CD4-positive, alpha-beta T cell (primary cell): ENCODE measurements at regions not wholly inside any gene's neighbourhood (a gene's known extent, or its start where the extent isn't known, plus 50 kb on each side); places are given as distances from the start of the nearest gene placed in this dataset.

Experiments used
- ATAC-seq: fragments of 200-7000 bp; cut with Tn5 transposase; one replicate; pipeline ENCODE4 v1.10.0; 2022; ENCODE audit warnings: mild to moderate bottlenecking; ENCODE audit not compliant: poor library complexity
- CTCF ChIA-PET: fragments of 350-600 bp; sonication (Branson Sonifier 250); formaldehyde crosslinking; loops from one replicate; lab custom pipeline; 2021; ENCODE audit warnings: antibody characterized with exemption, inconsistent platforms; lab: Charles Lee
- POLR2A ChIA-PET: fragments of 350-600 bp; sonication (Branson Sonifier 250); formaldehyde crosslinking; loops from one replicate; lab custom pipeline; 2021; ENCODE audit warnings: antibody characterized with exemption, inconsistent platforms; lab: Charles Lee
- DNase-seq, 14 experiments: peaks; one replicate each; pipeline ENCODE4 v3.0.0-alpha.2; 2013 to 2020; ENCODE audit warnings: mixed read lengths in 2 of 14
- H3K27ac ChIP-seq, 2 donors: one replicate each; pipeline versions ENCODE4 v1.5.1 to v1.7.0; 2013; ENCODE audit warnings: low read length in 2 of 2, low read depth in 1 of 2, mild to moderate bottlenecking in 1 of 2
- H3K27me3 ChIP-seq, 2 experiments: 1 replicate in 1 of 2; 2 replicates in 1 of 2; pipeline versions ENCODE4 v1.6.1 to v1.7.0; 2013; ENCODE audit warnings: low read length in 2 of 2, control low read depth in 1 of 2, mild to moderate bottlenecking in 1 of 2, moderate library complexity in 1 of 2; ENCODE audit not compliant: insufficient read depth in 2 of 2, control insufficient read depth in 1 of 2
- H3K36me3 ChIP-seq: one replicate; pipeline ENCODE4 v1.6.1; 2013; ENCODE audit warnings: low read length, control low read depth; ENCODE audit not compliant: insufficient read depth
- H3K4me1 ChIP-seq: one replicate; pipeline ENCODE4 v1.6.1; 2013; ENCODE audit warnings: low read length, control low read depth; ENCODE audit not compliant: insufficient read depth
- H3K4me3 ChIP-seq: one replicate; pipeline ENCODE4 v1.5.1; 2013; ENCODE audit warnings: mild to moderate bottlenecking, low read length, moderate library complexity
- H3K9me3 ChIP-seq, 2 experiments: 1 replicate in 1 of 2; 2 replicates in 1 of 2; pipeline versions ENCODE4 v1.6.1 to v1.7.0; 2013; ENCODE audit warnings: low read length in 2 of 2, mild to moderate bottlenecking in 2 of 2, control low read depth in 1 of 2, moderate library complexity in 1 of 2; ENCODE audit not compliant: control insufficient read depth in 1 of 2, insufficient read depth in 1 of 2
- H3K27ac Mint-ChIP-seq: one replicate; pipeline ENCODE4 v1.8.0; 2020; ENCODE audit warnings: mixed read lengths
- H3K27me3 Mint-ChIP-seq: one replicate; pipeline ENCODE4 v1.8.0; 2021; ENCODE audit warnings: mixed read lengths
- H3K36me3 Mint-ChIP-seq: one replicate; pipeline ENCODE4 v1.8.0; 2021; ENCODE audit warnings: low read depth, mixed read lengths
- H3K4me1 Mint-ChIP-seq: one replicate; pipeline ENCODE4 v1.8.0; 2021; ENCODE audit warnings: low read depth, mixed read lengths
- H3K4me3 Mint-ChIP-seq: one replicate; pipeline ENCODE4 v1.8.0; 2020; ENCODE audit warnings: mild to moderate bottlenecking, mixed read lengths
- H3K9me3 Mint-ChIP-seq: one replicate; pipeline ENCODE4 v1.8.0; 2020; ENCODE audit warnings: mixed read lengths
- intact Hi-C, 2 experiments: fragments of 100-400 bp; cut with DNase I in 1 of 2; cut with micrococcal nuclease in 1 of 2; formaldehyde crosslinking; loops; one replicate each; pipeline versions ENCODE4 v1.15.1 to v1.9.0; 2023 to 2025; cut with DNase I, micrococcal nuclease
- TF ChIP-seq, protein P1 (sequence below): fragments of 200-600 bp; IDR thresholded peaks from one replicate; pipeline ENCODE4 v1.8.0; 2022; ENCODE audit warnings: antibody characterized with exemption, mild to moderate bottlenecking

DNA sequence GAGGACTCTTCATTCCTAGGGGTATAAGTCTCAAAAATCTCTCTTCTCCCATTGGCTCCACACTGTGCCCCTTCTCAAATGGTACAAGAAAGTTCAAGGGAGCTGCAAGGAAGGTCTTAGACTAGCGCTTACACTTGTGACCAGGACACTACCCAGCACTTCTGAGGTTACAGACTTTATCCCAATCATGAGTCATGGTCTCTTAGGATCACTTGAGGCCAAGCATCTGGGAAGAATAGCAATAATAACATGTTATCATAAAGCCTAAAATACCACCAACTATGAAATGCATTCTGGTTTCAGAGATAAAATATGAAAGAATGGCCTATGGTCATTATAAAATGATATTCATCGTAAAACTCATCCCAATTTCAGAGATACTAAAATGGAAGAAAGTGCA is 309.9 kb upstream of the PKDCC start:
- intact Hi-C loops = no loop called here

DNA sequence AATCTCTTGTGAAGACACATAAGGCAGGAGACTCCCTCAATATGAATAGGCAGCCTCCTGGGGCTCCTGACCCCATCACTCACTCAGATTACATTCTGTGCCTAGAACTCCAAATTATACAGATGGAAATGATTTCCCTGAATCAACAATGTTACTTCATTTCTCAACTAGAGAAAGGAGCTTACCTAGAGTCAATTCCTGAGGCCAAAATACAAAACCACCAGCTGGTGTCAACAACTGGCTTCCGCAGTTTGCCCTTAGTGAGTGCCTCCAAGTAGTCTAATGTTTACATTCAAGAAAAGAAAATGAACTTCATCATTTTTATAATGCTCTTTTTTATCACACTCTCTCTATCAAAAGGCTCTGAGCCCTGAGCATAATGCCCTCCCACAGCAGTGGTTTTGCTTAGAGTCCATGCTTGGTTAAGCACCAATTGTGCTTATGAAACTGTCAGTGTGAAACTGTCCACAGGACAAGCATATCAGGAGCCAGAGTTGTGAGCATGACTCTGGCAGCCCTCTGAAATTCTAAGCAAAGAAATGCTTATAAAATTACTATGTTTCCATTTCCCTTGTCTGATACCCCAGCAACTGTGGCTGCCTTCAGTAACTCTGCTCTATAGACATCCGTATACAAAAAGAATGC is 305.7 kb upstream of the PKDCC start:
- ATAC-seq (no peak), DNase-seq (no peak)
- Histone ChIP-seq H3K9me3 (no peaks in the 10 kb centered on the region), H3K36me3 (no peaks in the 10 kb centered on the region), H3K27me3 (no peaks in the 10 kb centered on the region), H3K4me3 (no peak overlapping the region), H3K4me1 (no peaks in the 10 kb centered on the region), H3K27ac (no peak overlapping the region)
- intact Hi-C loops = no loop called here
- Mint-ChIP-seq H3K9me3 (no peaks in the 10 kb centered on the region), H3K4me1 (no peaks in the 10 kb centered on the region), H3K27me3 (peaks cover 22% of the 10 kb centered on the region), H3K36me3 (no peaks in the 10 kb centered on the region), H3K27ac (no peak overlapping the region), H3K4me3 (no peak overlapping the region)
- POLR2A ChIA-PET = no interaction called here
- TF ChIP-seq, protein P1, sequence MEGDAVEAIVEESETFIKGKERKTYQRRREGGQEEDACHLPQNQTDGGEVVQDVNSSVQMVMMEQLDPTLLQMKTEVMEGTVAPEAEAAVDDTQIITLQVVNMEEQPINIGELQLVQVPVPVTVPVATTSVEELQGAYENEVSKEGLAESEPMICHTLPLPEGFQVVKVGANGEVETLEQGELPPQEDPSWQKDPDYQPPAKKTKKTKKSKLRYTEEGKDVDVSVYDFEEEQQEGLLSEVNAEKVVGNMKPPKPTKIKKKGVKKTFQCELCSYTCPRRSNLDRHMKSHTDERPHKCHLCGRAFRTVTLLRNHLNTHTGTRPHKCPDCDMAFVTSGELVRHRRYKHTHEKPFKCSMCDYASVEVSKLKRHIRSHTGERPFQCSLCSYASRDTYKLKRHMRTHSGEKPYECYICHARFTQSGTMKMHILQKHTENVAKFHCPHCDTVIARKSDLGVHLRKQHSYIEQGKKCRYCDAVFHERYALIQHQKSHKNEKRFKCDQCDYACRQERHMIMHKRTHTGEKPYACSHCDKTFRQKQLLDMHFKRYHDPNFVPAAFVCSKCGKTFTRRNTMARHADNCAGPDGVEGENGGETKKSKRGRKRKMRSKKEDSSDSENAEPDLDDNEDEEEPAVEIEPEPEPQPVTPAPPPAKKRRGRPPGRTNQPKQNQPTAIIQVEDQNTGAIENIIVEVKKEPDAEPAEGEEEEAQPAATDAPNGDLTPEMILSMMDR = no peak
- CTCF ChIA-PET = no interaction called here

More for the DNA sequence above, 309.9 kb upstream of the PKDCC start:
- no peak overlapping the region for H3K4me3 Mint-ChIP-seq
- Histone ChIP-seq H3K4me3 (no peak overlapping the region), H3K9me3 (no peaks in the 10 kb centered on the region), H3K4me1 (no peaks in the 10 kb centered on the region), H3K36me3 (no peaks in the 10 kb centered on the region), H3K27me3 (peaks cover 0 to 7% of the 10 kb centered on the region in 2 experiments), H3K27ac (no peak overlapping the region)
- no peaks in the 10 kb centered on the region for H3K36me3 Mint-ChIP-seq
- DNase-seq = no peak
- TF ChIP-seq, protein P1 = no peak
- no peaks in the 10 kb centered on the region for H3K9me3 Mint-ChIP-seq
- H3K27ac Mint-ChIP-seq = no peak overlapping the region
- ATAC-seq = no peak
- POLR2A ChIA-PET = no interaction called here
- CTCF ChIA-PET = no interaction called here
- H3K4me1 Mint-ChIP-seq = no peaks in the 10 kb centered on the region
- H3K27me3 Mint-ChIP-seq = peaks cover 28% of the 10 kb centered on the region

DNA sequence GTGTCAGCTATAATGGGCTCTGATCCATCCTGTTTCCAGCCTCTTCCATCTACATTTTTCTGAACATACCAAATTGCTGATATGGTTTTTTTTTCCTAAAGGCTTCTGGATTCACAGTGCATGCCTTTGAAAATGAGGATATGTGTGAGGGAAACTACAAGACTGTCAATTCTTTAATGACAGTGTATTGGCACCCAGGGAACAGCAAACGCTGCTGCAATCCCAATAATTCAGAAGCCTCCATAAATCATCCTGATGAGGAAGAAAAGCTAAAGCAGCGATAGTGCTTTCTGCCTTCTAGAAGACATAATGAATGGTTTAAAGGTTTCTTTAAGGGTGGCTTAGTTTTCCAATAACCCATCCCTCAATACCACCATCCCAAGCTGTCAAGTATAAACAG is 304.5 kb upstream of the PKDCC start:
- Histone ChIP-seq H3K27ac (no peak overlapping the region), H3K4me1 (no peaks in the 10 kb centered on the region), H3K9me3 (no peaks in the 10 kb centered on the region), H3K36me3 (no peaks in the 10 kb centered on the region), H3K4me3 (no peak overlapping the region), H3K27me3 (no peaks in the 10 kb centered on the region)
- POLR2A ChIA-PET = no interaction called here
- intact Hi-C loops = no loop called here
- no peak for DNase-seq
- Mint-ChIP-seq H3K27me3 (peaks cover 18% of the 10 kb centered on the region), H3K4me1 (no peaks in the 10 kb centered on the region), H3K9me3 (no peaks in the 10 kb centered on the region), H3K36me3 (no peaks in the 10 kb centered on the region), H3K4me3 (no peak overlapping the region), H3K27ac (no peak overlapping the region)
- ATAC-seq = no peak
- TF ChIP-seq, protein P1 = no peak
- CTCF ChIA-PET = no interaction called here
